ENCODE measurements at regions not wholly inside any gene's neighbourhood (a gene's known extent, or its start where the extent isn't known, plus 50 kb on each side); places are given as distances from the start of the nearest gene placed in this dataset.
"Not testable (repeated sequence)": the region's sequence is repeated elsewhere in the genome, so short reads cannot be mapped to it uniquely, and the experiment has no call there.

- not testable (repeated sequence) for TF ChIP-seq POLR2A, CTCF (IDR thresholded peaks at IDR 0.05)
These were observed 937.7 kb downstream of the C4orf33 start for GRCh38 chr4:130033657-130034056.
